Activated T-helper 2 cell treated with anti-CD3 and anti-CD28 coated beads, Interferon-gamma antibody, Interleukin-2, Interleukin-4, amounts not matched to agents 10 μg/mL and 5 μg/mL and 100 μg/mL, durations not matched to agents 14 hours and 24 hours and 36 hours (primary cell): ENCODE measurements at regions not wholly inside any gene's neighbourhood (a gene's known extent, or its start where the extent isn't known, plus 50 kb on each side); places are given as distances from the start of the nearest gene placed in this dataset.
"Not testable (repeated sequence)": the region's sequence is repeated elsewhere in the genome, so short reads cannot be mapped to it uniquely, and the experiment has no call there.

ENCODE experiments used
- DNase-seq: peaks from one replicate; pipeline ENCODE4 v3.0.0; 2021; ENCODE audit warnings: low spot score
- H3K27ac Mint-ChIP-seq: one replicate; pipeline ENCODE4 v1.8.0; 2021; ENCODE audit warnings: mixed read lengths
- H3K27me3 Mint-ChIP-seq: one replicate; pipeline ENCODE4 v1.8.0; 2021; ENCODE audit warnings: low read depth, mixed read lengths
- H3K36me3 Mint-ChIP-seq: one replicate; pipeline ENCODE4 v1.8.0; 2021; ENCODE audit warnings: low read depth, mixed read lengths
- H3K4me1 Mint-ChIP-seq: one replicate; pipeline ENCODE4 v1.8.0; 2021; ENCODE audit warnings: low read depth, mixed read lengths
- H3K4me3 Mint-ChIP-seq: one replicate; pipeline ENCODE4 v1.8.0; 2021; ENCODE audit warnings: low read depth, mild to moderate bottlenecking, moderate library complexity, mixed read lengths
- H3K9me3 Mint-ChIP-seq: one replicate; pipeline ENCODE4 v1.8.0; 2021; ENCODE audit warnings: mixed read lengths
- intact Hi-C: fragments of 100-400 bp; cut with micrococcal nuclease; formaldehyde crosslinking; loops from one replicate; pipeline ENCODE4 v1.15.1; 2023

DNA sequence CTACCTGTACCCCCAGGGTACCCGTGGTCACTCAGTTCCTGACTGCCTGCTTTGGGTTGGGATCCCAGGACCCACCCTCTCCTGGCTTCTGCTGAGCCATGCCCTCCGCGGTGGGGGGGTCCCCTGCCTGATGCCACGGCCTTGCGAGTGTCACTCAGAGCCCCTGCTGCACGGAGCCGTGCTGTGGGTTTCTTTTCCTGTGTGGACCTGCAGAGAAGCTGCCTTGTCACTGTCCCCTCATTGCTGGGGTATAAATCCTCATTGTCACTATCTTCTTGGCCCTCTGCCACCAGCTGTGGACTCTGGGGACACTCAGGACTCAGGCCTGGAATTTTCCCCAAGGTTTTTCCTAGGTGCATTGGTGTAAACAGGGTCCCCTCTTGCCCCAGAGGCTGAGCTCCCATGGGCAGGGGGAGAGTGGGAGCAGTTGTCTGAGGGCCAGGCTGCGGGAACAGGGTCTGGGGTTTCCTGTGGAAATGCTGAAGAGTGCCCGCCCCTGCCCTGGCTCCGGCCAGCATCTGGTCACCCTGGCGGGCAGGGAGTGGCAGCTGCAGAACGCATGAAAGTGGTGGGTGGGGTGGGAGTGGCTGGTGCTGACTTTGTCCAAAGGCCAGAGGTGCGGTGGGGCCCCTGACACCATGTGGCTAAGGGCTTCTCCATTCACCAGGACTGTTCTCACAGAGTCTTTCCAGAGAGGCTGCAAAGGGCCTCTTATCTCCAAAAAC is 191.7 kb downstream of the GOLGA6L6 start:
- Mint-ChIP-seq H3K4me1 (peaks cover 3% of the 10 kb centered on the region), H3K27ac (no peak overlapping the region), H3K36me3 (no peaks in the 10 kb centered on the region), H3K27me3 (no peaks in the 10 kb centered on the region), H3K9me3 (no peaks in the 10 kb centered on the region), H3K4me3 (no peak overlapping the region)
- DNase-seq: no peak
- intact Hi-C loops: loop anchor here (10.0 kb wide), 1 partner anchor 65 kb away; no protein-coding TSS in a partner anchor

DNA sequence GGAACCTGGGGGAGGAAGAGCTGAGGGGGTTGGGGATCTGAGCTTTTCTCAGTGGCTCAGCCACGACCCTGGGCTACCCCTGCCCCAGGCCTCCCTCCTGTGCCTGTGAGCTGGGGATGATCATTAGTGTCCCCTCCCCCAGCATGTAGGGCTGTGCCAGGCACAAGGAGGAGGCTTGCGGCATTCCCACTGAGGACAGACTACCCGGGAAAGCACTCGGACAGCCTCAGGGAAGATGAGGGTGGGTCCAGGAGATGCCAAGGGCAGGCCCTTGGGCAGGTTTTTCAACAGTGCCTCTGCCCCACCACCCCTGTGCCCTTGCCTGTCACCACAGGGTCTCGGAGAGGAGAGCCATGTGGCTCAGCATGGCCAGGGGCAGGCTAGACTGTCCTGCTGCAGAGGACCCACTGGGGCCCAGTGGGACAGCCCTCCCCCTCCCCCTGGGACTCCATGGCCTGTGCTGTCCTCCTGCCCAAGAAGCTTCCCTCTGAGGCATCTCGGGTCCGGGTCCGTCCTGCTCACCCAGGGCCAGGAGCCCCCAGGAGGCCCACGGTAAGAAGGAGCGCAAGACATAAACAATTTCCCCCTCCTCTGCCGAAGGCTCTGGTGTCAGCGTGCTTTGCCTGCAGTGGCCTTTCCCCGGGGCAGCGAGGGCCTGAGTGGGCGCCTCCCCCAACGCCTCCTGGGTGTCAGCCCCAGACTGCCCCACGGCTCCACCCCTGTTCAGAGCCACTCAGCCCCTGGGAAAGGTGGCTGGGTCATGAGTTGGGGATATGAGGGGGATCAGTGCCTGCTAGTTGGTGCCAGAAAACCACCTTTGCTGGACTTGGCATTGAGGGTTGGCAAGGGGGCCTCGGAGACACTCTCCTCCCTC is 192.5 kb downstream of the GOLGA6L6 start:
- Mint-ChIP-seq H3K27ac (no peak overlapping the region), H3K9me3 (no peaks in the 10 kb centered on the region), H3K4me1 (peaks cover 3% of the 10 kb centered on the region), H3K27me3 (no peaks in the 10 kb centered on the region), H3K4me3 (no peak overlapping the region), H3K36me3 (no peaks in the 10 kb centered on the region)
- intact Hi-C loops: no loop called here
- no peak for DNase-seq

DNA sequence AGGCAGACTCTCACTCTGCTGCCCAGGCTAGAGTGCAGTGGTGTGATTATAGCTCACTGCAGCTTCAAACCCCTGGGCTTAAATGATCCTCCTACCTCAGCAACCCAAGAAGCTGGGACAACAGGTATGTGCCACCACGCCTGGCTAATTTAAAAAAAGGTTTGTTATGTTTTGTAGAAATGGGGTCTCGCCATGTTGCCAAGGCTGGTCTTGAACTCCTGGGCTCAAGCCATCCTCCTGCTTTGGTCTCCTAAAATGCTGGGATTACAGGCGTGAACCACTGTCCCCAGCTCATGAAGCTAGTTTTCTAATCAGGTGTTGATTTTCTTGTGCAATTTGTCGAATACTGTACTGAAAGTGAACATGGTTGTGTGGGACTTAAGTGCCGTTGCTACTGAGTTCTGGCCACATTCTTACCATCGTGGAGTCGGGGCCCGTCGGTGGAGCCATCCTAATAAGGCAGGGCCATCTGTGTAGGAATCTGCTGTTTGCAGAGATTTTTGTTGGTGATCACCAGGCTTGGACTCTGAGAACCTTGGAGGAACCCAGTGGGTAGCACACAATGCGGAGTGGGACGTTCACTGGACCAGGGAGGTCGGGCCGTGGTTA is 193.2 kb downstream of the GOLGA6L6 start:
- H3K9me3 Mint-ChIP-seq: no peaks in the 10 kb centered on the region
- H3K4me3 Mint-ChIP-seq: no peak overlapping the region
- intact Hi-C loops: no loop called here
- no peak for DNase-seq
- no peak overlapping the region for H3K27ac Mint-ChIP-seq
- peaks cover 3% of the 10 kb centered on the region for H3K4me1 Mint-ChIP-seq
- H3K27me3 Mint-ChIP-seq: no peaks in the 10 kb centered on the region
- H3K36me3 Mint-ChIP-seq: no peaks in the 10 kb centered on the region

DNA sequence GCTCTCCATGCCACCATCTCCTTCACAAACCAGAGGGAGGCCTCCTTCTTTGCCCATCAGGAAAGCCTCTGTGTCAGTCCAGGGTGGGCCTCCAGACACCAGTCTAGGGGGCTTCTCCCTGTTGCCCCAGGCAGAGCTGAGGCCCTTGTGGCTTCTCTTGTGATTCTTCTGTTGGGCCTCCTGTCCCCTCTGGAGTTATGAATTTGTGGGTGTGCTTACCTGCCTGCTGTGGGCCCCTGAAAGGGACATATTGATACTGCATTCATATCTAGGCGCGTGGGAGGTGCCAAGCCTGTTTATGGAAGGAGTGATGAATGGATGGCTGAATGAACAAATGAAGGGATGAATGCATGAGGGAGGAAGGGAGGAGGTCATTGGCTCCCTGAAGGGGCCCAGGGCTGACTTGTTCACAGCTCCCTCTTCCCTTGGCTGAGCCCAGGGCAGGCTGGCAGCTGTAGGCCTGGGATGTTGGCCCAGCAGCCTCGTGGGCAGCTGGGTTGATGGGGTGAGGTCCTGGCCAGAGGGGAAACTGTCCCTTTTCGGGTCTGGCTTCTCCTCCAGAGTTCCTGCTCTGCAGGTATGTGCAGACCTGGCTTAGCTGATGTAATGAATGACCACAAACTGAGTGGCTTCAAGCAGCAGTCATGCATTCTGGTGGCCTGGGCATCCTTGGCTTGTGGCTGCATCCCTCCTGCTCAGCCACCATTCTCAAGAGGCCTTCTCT is 195.4 kb downstream of the GOLGA6L6 start:
- Mint-ChIP-seq H3K27ac (no peak overlapping the region), H3K36me3 (no peaks in the 10 kb centered on the region), H3K9me3 (no peaks in the 10 kb centered on the region), H3K4me1 (no peaks in the 10 kb centered on the region), H3K27me3 (no peaks in the 10 kb centered on the region), H3K4me3 (no peak overlapping the region)
- no peak for DNase-seq
- intact Hi-C loops: no loop called here

DNA sequence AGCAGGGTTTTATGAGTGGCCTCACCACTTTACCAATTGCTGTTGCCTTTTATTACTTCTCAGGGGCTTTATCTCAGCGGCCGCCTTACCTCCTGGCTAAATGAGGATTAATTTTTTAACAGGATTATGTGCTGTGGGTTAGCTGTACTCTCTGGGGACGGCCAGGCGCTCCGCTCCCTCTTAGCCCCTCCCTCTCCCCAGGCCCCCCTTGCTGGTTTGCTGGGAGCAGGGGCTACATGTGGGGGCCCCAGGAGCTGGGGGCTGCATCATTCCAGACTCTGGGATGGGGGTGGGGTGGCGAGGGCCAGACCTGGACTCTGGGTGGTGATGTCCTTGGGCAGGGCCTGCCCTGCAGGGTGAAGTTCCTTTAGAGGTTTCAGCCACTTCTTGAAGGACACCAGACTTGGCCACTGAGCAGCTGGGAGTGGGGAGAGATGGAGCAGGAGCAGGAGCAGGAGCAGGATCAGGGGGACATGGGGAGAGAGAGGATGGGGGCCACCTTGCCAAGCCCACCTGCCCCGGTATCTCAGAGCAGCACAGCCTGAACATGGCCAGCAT is 196.1 kb downstream of the GOLGA6L6 start:
- intact Hi-C loops: no loop called here
- H3K4me1 Mint-ChIP-seq: no peaks in the 10 kb centered on the region
- DNase-seq: no peak
- no peaks in the 10 kb centered on the region for H3K27me3 Mint-ChIP-seq
- no peak overlapping the region for H3K27ac Mint-ChIP-seq
- no peaks in the 10 kb centered on the region for H3K9me3 Mint-ChIP-seq
- no peak overlapping the region for H3K4me3 Mint-ChIP-seq
- no peaks in the 10 kb centered on the region for H3K36me3 Mint-ChIP-seq

DNA sequence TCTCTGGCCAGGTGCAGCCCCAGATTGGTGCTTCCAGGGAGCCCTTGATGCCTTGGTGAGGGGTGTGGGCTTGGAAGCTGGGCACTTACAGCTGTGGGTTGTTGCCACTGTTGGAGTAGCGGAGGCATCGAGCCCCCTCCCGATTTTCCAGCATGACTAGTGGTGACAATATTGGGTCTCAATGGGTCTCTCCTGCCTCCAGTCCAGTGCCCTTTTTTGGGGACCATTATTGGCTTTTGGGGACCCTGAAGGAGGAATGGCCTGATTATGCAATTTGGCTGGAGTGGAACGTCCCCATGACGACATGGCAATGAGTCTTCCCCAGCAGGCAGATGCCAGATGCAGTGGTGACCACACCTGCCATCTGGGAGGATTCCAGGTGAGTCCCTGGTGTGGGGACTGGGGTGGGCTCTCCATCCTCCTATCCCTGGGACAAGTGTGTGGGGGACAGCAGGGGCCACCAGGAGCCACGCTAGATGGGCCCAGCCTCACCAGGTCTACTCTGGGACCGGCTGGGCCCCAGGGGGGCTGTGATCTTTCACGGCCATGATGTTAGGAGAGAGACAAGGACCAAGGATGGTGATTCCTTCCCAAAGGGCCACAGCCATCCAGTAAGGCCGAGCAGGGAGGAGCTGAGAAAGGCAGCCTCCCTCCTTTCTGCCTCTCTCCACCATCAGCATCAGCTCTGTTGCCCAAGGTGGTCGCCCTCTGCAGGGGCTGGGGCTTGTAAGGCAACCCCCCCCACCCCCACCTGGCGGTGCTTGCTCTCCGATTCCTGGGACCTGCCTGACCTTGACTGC is 196.8 kb downstream of the GOLGA6L6 start:
- intact Hi-C loops: no loop called here
- no peaks in the 10 kb centered on the region for H3K9me3 Mint-ChIP-seq
- no peaks in the 10 kb centered on the region for H3K4me1 Mint-ChIP-seq
- no peaks in the 10 kb centered on the region for H3K36me3 Mint-ChIP-seq
- no peak for DNase-seq
- H3K27me3 Mint-ChIP-seq: no peaks in the 10 kb centered on the region
- no peak overlapping the region for H3K27ac Mint-ChIP-seq
- H3K4me3 Mint-ChIP-seq: no peak overlapping the region

DNA sequence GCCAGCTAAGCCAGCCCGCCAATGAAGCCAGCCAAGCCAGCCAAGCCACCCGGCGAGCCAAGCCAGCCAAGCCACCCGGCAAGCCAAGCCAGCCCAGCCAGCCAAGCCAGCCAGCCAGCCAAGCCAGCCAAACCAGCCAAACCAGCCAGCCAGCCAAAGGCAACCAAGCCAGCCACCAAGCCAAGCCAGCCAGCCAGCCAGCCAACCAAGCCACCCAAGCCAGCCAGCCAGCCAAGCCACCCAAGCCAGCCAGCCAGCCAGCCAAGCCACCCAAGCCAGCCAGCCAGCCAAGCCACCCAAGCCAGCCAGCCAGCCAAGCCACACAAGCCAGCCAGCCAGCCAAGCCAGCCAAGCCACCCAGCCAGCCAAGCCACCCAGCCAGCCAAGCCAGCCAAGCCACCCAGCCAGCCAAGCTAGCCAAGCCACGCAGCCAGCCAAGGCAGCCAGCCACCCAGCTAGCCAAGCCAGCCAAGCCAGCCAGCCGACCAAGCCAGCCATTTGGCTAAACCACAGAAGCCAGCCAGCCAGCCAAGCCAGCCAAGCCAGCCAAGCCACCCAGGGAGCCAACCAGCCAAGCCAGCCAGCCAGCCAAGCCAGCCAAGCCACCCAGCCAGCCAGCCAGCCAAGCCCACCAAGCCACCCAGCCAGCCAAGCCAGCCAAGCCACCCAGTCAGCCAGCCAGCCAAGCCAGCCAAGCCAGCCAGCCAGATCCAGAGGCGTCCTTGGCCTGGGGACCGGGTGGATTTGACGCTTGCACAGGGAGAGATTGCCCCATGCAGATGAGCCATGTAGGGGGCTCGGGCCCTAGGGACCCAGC is 198.0 kb downstream of the GOLGA6L6 start:
- intact Hi-C loops, H3K36me3 Mint-ChIP-seq, H3K27ac Mint-ChIP-seq, H3K27me3 Mint-ChIP-seq, H3K9me3 Mint-ChIP-seq, H3K4me1 Mint-ChIP-seq, DNase-seq, H3K4me3 Mint-ChIP-seq: not testable (repeated sequence)

DNA sequence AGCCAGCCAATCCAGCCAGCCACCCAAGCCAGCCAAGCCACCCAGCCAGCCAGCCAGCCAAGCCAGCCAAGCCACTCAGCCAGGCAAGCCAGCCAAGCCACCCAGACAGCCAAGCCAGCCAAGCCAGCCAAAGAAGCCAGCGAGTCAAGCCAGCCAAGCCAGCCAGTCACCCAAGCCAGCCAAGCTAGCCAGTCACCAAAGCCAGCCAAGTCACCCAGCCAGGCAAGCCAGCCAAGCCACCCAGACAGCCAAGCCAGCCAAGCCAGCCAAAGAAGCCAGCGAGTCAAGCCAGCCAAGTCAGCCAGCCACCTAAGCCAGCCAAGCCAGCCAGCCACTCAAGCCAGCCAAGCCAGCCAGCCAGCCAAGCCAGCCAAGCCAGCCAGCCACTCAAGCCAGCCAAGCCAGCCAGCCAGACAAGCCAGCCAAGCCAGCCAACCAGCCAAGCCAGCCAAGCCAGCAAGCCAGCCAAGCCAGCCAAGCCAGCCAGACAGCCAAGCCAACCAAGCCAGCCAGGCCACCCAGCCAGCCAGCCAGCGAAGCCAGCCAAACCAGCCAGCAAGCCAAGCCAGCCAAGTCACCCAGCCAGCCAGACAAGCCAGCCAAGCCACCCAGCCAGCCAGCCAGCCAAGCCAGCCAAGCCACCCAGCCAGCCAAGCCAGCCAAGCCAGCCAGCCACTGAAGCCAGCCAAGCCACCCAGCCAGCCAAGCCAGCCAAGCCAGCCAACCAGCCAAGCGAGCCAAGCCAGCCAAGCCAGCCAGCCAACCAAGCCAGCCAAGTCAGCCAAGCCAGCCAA is 198.8 kb downstream of the GOLGA6L6 start:
- H3K4me3 Mint-ChIP-seq, H3K36me3 Mint-ChIP-seq, intact Hi-C loops, H3K27ac Mint-ChIP-seq, DNase-seq, H3K4me1 Mint-ChIP-seq, H3K27me3 Mint-ChIP-seq, H3K9me3 Mint-ChIP-seq: not testable (repeated sequence)

DNA sequence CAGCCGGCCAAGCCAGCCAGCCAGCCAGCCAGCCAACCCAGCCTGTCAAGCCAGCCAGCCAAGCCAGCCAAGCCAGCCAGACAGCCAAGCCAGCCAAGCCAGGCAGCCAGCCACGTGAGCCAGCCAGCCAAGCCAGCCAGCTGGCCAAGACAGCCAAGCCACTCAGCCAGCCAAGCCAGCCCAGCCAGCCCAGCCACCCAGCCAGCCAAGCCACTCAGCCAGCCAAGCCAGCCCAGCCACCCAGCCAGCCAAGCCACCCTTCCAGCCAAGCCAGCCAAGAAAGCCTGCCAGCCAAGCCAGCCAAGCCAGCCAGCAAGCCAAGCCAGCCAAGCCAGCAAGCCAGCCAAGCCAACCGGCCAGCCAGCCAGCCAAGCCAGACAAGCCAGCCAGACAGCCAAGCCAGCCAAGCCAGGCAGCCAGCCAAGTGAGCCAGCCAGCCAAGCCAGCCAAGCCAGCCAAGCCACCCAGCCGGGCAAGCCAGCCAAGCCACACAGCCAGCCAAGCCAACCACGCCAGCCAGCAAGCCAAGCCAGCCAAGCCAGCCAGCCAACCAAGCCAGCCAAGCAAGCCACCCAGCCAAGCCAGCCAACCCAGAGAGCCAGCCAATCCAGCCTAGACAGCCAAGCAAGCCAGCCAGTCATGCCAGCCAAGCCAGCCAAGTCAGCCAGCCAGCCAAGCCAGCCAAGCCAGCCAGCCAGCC is 199.5 kb downstream of the GOLGA6L6 start:
- Mint-ChIP-seq H3K4me1 (no peaks in the 10 kb centered on the region), H3K4me3 (no peak overlapping the region), H3K27ac (no peak overlapping the region), H3K27me3 (no peaks in the 10 kb centered on the region), H3K9me3 (peaks cover 4% of the 10 kb centered on the region), H3K36me3 (no peaks in the 10 kb centered on the region)
- peak; percentile 35 for DNase-seq
- intact Hi-C loops: no loop called here

DNA sequence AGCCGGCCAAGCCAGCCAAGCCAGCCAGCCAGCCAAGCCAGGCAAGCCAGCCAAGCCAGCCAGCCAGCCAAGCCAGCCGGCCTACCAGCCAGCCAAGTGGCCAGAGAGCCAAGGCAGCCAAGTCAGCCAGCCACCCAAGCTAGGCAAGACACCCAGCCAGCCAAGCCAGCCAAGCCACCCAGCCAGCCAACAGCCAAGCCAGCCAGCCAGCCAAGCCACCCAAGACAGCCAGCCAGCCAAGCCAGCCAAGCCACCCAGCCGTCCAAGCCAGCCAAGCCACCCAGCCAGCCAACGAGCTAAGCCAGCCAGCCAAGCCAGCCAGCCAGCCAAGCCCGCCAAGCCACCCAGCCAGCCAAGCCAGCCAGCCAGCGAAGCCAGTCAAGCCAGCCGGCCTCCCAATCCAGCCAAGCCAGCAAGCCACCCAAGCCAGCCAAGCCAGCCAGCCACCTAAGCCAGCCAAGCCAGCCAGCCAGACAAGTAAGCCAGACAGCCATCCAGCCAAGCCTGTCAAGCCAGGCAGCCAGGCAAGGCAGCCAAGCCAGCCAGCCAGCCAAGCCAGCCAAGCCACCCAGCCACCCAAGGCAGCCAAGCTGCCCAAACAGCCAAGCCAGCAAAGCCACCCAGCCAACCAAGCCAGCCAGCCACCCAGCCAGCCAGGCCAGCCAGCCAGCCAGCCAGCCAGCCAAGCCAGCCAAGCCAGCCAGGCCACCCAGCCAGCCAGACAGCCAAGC is 200.5 kb downstream of the GOLGA6L6 start:
- no peak overlapping the region for H3K4me3 Mint-ChIP-seq
- no peak overlapping the region for H3K27ac Mint-ChIP-seq
- intact Hi-C loops: no loop called here
- peaks cover 11% of the 10 kb centered on the region for H3K9me3 Mint-ChIP-seq
- no peaks in the 10 kb centered on the region for H3K27me3 Mint-ChIP-seq
- H3K36me3 Mint-ChIP-seq: no peaks in the 10 kb centered on the region
- H3K4me1 Mint-ChIP-seq: no peaks in the 10 kb centered on the region
- DNase-seq: peak; percentile 40
